Vagina (tissue), 2 donors: ENCODE measurements at regions not wholly inside any gene's neighbourhood (a gene's known extent, or its start where the extent isn't known, plus 50 kb on each side); places are given as distances from the start of the nearest gene placed in this dataset.

ENCODE experiments used
- DNase-seq, 2 donors: peaks; one replicate each; pipeline ENCODE4 v3.0.0-alpha.2; 2017; ENCODE audit errors: extremely low spot score in 2 of 2
- H3K27ac ChIP-seq: fragments of 200-600 bp; sonication (generic); one replicate; pipeline ENCODE4 v1.5.1; 2019
- H3K27me3 ChIP-seq: fragments of 200-600 bp; sonication (generic); one replicate; pipeline ENCODE4 v1.5.1; 2019
- H3K36me3 ChIP-seq, 2 donors: fragments of 200-600 bp; sonication (generic); one replicate each; pipeline ENCODE4 v1.5.1; 2017 to 2019
- H3K4me1 ChIP-seq: fragments of 200-600 bp; sonication (generic); one replicate; pipeline ENCODE4 v1.5.1; 2019
- H3K4me3 ChIP-seq, 2 donors: fragments of 200-600 bp; sonication (generic); 1 replicate in 1 of 2; 2 replicates in 1 of 2; pipeline ENCODE4 v1.5.1; 2016 to 2019
- H3K9me3 ChIP-seq: fragments of 200-600 bp; sonication (generic); one replicate; pipeline ENCODE4 v1.5.1; 2019
- CTCF ChIP-seq, 3 experiments: fragments of 450-650 bp in 2 of 3; fragments of 200-600 bp in 1 of 3; sonication (generic) in 1 of 3; IDR thresholded peaks; one replicate each; pipeline ENCODE4 v1.5.1; 2017 to 2019; ENCODE audit warnings: antibody characterized with exemption in 3 of 3, mild to moderate bottlenecking in 2 of 3, moderate library complexity in 2 of 3
- POLR2A ChIP-seq, 2 donors: fragments of 450-650 bp; IDR thresholded peaks; one replicate each; pipeline ENCODE4 v1.6.1; 2017; ENCODE audit warnings: antibody characterized with exemption in 2 of 2, mild to moderate bottlenecking in 2 of 2, moderate library complexity in 2 of 2
- POLR2AphosphoS5 ChIP-seq, 2 donors: sonication (generic); formaldehyde crosslinking; IDR thresholded peaks; one replicate each; pipeline ENCODE4 v1.9.0; 2017; ENCODE audit warnings: antibody characterized with exemption in 2 of 2, mild to moderate bottlenecking in 2 of 2, low read depth in 1 of 2; ENCODE audit not compliant: insufficient read depth in 1 of 2
- intact Hi-C: fragments of 100-400 bp; cut with DNase I; formaldehyde crosslinking; loops from one replicate; pipeline ENCODE4 v1.15.1; 2023

GRCh38 chr10:131760416-131761166, 140.2 kb upstream of the PPP2R2D start:
- Histone ChIP-seq H3K4me1 (no peaks in the 10 kb centered on the region), H3K4me3 (no peak overlapping the region), H3K9me3 (no peaks in the 10 kb centered on the region), H3K36me3 (no peaks in the 10 kb centered on the region), H3K27ac (no peak overlapping the region), H3K27me3 (no peaks in the 10 kb centered on the region)
- no peak for DNase-seq
- intact Hi-C loops = no loop called here
- TF ChIP-seq POLR2AphosphoS5 (IDR thresholded peaks at IDR 0.05; ENCODE audit: insufficient read depth in 1 of 2, low read depth in 1 of 2) = no peak
- no peak for TF ChIP-seq POLR2A (IDR thresholded peaks at IDR 0.05)
- no peak for TF ChIP-seq CTCF (IDR thresholded peaks at IDR 0.05)

- intact Hi-C loops = no loop called here
- no peak overlapping the region for H3K27ac ChIP-seq
Measured at GRCh38 chr10:131762789-131763696, 137.8 kb upstream of the PPP2R2D start.

GRCh38 chr10:131764929-131765328, 135.9 kb upstream of the PPP2R2D start:
- Histone ChIP-seq H3K36me3 (no peaks in the 10 kb centered on the region), H3K27ac (no peak overlapping the region), H3K4me3 (no peak overlapping the region), H3K27me3 (no peaks in the 10 kb centered on the region), H3K4me1 (no peaks in the 10 kb centered on the region), H3K9me3 (no peaks in the 10 kb centered on the region)
- intact Hi-C loops = no loop called here
- DNase-seq = no peak
- TF ChIP-seq POLR2A (IDR thresholded peaks at IDR 0.05) (no peak), POLR2AphosphoS5 (IDR thresholded peaks at IDR 0.05; ENCODE audit: insufficient read depth in 1 of 2, low read depth in 1 of 2) (no peak), CTCF (IDR thresholded peaks at IDR 0.05) (no peak)

More at GRCh38 chr10:131762789-131763696, 137.8 kb upstream of the PPP2R2D start:
- H3K36me3 ChIP-seq = no peaks in the 10 kb centered on the region
- TF ChIP-seq CTCF (IDR thresholded peaks at IDR 0.05) = no peak
- no peak for TF ChIP-seq POLR2A (IDR thresholded peaks at IDR 0.05)
- no peak for TF ChIP-seq POLR2AphosphoS5 (IDR thresholded peaks at IDR 0.05; ENCODE audit: insufficient read depth in 1 of 2, low read depth in 1 of 2)
- no peak for DNase-seq
- no peak overlapping the region for H3K4me3 ChIP-seq
- H3K4me1 ChIP-seq = no peaks in the 10 kb centered on the region
- no peaks in the 10 kb centered on the region for H3K9me3 ChIP-seq
- H3K27me3 ChIP-seq = no peaks in the 10 kb centered on the region

GRCh38 chr10:131766096-131766495, 134.7 kb upstream of the PPP2R2D start:
- no peaks in the 10 kb centered on the region for H3K4me1 ChIP-seq
- no peaks in the 10 kb centered on the region for H3K36me3 ChIP-seq
- intact Hi-C loops = no loop called here
- H3K4me3 ChIP-seq = no peak overlapping the region
- TF ChIP-seq POLR2A (IDR thresholded peaks at IDR 0.05) (no peak), POLR2AphosphoS5 (IDR thresholded peaks at IDR 0.05; ENCODE audit: insufficient read depth in 1 of 2, low read depth in 1 of 2) (no peak), CTCF (IDR thresholded peaks at IDR 0.05) (no peak)
- no peak overlapping the region for H3K27ac ChIP-seq
- no peak for DNase-seq
- no peaks in the 10 kb centered on the region for H3K9me3 ChIP-seq
- no peaks in the 10 kb centered on the region for H3K27me3 ChIP-seq
